Type B pancreatic cell (in vitro differentiated cells): ENCODE measurements at regions not wholly inside any gene's neighbourhood (a gene's known extent, or its start where the extent isn't known, plus 50 kb on each side); places are given as distances from the start of the nearest gene placed in this dataset.

Experiments used
- DNase-seq: peaks from one replicate; pipeline ENCODE4 v3.0.0; 2021; ENCODE audit warnings: mixed read lengths; ENCODE audit not compliant: unreplicated experiment; ENCODE audit errors: extremely low spot score
- H3K27ac Mint-ChIP-seq: 2 replicates; pipeline ENCODE4 v1.8.0; 2021; ENCODE audit warnings: mild to moderate bottlenecking, mixed read lengths
- H3K27me3 Mint-ChIP-seq: 2 replicates; pipeline ENCODE4 v1.8.0; 2021; ENCODE audit warnings: mixed read lengths
- H3K36me3 Mint-ChIP-seq: 2 replicates; pipeline ENCODE4 v1.8.0; 2021; ENCODE audit warnings: mixed read lengths
- H3K4me1 Mint-ChIP-seq: one replicate; pipeline ENCODE4 v1.8.0; 2021; ENCODE audit warnings: mixed read lengths; ENCODE audit not compliant: unreplicated experiment
- H3K4me3 Mint-ChIP-seq: 2 replicates; pipeline ENCODE4 v1.8.0; 2021; ENCODE audit warnings: mild to moderate bottlenecking, mixed read lengths
- H3K9me3 Mint-ChIP-seq: 2 replicates; pipeline ENCODE4 v1.8.0; 2021; ENCODE audit warnings: mixed read lengths
- CTCF ChIP-seq: fragments of 200-600 bp; sonication (generic); conservative IDR thresholded peaks from 2 replicates; pipeline ENCODE4 v1.5.0; 2021; ENCODE audit warnings: antibody characterized with exemption, mild to moderate bottlenecking

GRCh38 chr13:38159710-38160109, 189.9 kb upstream of the UFM1 start:
- no peak for TF ChIP-seq CTCF

GRCh38 chr13:38147050-38147449, 202.6 kb upstream of the UFM1 start:
- TF ChIP-seq CTCF: no peak
- H3K27me3 Mint-ChIP-seq: no peaks in the 10 kb centered on the region
- no peaks in the 10 kb centered on the region for H3K9me3 Mint-ChIP-seq
- no peak overlapping the region for H3K27ac Mint-ChIP-seq
- no peaks in the 10 kb centered on the region for H3K4me1 Mint-ChIP-seq
- no peak overlapping the region for H3K4me3 Mint-ChIP-seq
- no peak for DNase-seq
- H3K36me3 Mint-ChIP-seq: no peaks in the 10 kb centered on the region

More at GRCh38 chr13:38159710-38160109, 189.9 kb upstream of the UFM1 start:
- Mint-ChIP-seq H3K9me3 (no peaks in the 10 kb centered on the region), H3K27ac (no peak overlapping the region), H3K4me3 (no peak overlapping the region), H3K4me1 (no peaks in the 10 kb centered on the region), H3K36me3 (no peaks in the 10 kb centered on the region), H3K27me3 (no peaks in the 10 kb centered on the region)
- DNase-seq: no peak

GRCh38 chr13:38141792-38142191, 207.9 kb upstream of the UFM1 start:
- no peaks in the 10 kb centered on the region for H3K9me3 Mint-ChIP-seq
- no peaks in the 10 kb centered on the region for H3K27me3 Mint-ChIP-seq
- no peak overlapping the region for H3K27ac Mint-ChIP-seq
- TF ChIP-seq CTCF: no peak
- no peak overlapping the region for H3K4me3 Mint-ChIP-seq
- H3K4me1 Mint-ChIP-seq: no peaks in the 10 kb centered on the region
- no peaks in the 10 kb centered on the region for H3K36me3 Mint-ChIP-seq
- DNase-seq: no peak

- Mint-ChIP-seq H3K27ac (no peak overlapping the region), H3K9me3 (peaks cover under 1% of the 10 kb centered on the region), H3K27me3 (no peaks in the 10 kb centered on the region)
Measured at GRCh38 chr13:38135592-38135991, 214.1 kb upstream of the UFM1 start.

GRCh38 chr13:38121267-38121666, 228.4 kb upstream of the UFM1 start:
- Mint-ChIP-seq H3K4me1 (no peaks in the 10 kb centered on the region), H3K27me3 (no peaks in the 10 kb centered on the region), H3K4me3 (no peak overlapping the region), H3K27ac (no peak overlapping the region), H3K36me3 (no peaks in the 10 kb centered on the region), H3K9me3 (no peaks in the 10 kb centered on the region)
- DNase-seq: no peak
- TF ChIP-seq CTCF: no peak

More at GRCh38 chr13:38135592-38135991, 214.1 kb upstream of the UFM1 start:
- no peaks in the 10 kb centered on the region for H3K36me3 Mint-ChIP-seq
- TF ChIP-seq CTCF: no peak
- H3K4me3 Mint-ChIP-seq: no peak overlapping the region
- H3K4me1 Mint-ChIP-seq: no peaks in the 10 kb centered on the region
- DNase-seq: no peak

GRCh38 chr13:38103851-38104250, 234.3 kb upstream of the TRPC4 start:
- Mint-ChIP-seq H3K4me3 (no peak overlapping the region), H3K27ac (no peak overlapping the region), H3K27me3 (no peaks in the 10 kb centered on the region), H3K4me1 (no peaks in the 10 kb centered on the region), H3K36me3 (no peaks in the 10 kb centered on the region), H3K9me3 (no peaks in the 10 kb centered on the region)
- DNase-seq: no peak
- no peak for TF ChIP-seq CTCF
